ENCODE measurements at regions not wholly inside any gene's neighbourhood (a gene's known extent, or its start where the extent isn't known, plus 50 kb on each side); places are given as distances from the start of the nearest gene placed in this dataset.

DNA sequence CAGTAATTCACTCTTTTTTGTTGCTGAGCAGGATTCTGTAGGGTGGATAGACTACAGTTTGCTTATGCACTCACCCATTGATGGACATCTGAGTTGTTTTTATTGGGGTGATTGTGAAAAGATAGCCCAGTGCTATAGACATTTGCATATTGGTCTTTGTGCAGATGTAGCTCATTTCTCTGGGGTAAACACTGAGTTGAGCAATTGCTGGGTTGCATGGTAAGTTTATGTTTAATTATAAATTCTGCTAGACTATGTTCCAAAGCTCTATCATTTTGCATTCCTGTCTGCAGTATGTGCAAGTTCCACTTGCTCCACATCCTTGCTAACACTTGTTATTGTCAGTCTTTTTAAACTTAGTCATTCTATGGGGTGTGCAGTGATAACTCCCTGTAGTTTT, 65.4 kb upstream of the RFLNA start:
- TF ChIP-seq, protein P1, sequence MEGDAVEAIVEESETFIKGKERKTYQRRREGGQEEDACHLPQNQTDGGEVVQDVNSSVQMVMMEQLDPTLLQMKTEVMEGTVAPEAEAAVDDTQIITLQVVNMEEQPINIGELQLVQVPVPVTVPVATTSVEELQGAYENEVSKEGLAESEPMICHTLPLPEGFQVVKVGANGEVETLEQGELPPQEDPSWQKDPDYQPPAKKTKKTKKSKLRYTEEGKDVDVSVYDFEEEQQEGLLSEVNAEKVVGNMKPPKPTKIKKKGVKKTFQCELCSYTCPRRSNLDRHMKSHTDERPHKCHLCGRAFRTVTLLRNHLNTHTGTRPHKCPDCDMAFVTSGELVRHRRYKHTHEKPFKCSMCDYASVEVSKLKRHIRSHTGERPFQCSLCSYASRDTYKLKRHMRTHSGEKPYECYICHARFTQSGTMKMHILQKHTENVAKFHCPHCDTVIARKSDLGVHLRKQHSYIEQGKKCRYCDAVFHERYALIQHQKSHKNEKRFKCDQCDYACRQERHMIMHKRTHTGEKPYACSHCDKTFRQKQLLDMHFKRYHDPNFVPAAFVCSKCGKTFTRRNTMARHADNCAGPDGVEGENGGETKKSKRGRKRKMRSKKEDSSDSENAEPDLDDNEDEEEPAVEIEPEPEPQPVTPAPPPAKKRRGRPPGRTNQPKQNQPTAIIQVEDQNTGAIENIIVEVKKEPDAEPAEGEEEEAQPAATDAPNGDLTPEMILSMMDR (IDR thresholded peaks at IDR 0.05 in 4 of 5, conservative IDR thresholded peaks at IDR 0.05 in 1 of 5), result no peak
- TF ChIP-seq POLR2A (IDR thresholded peaks at IDR 0.05), result no peak
